ENCODE measurements at regions not wholly inside any gene's neighbourhood (a gene's known extent, or its start where the extent isn't known, plus 50 kb on each side); places are given as distances from the start of the nearest gene placed in this dataset.

DNA sequence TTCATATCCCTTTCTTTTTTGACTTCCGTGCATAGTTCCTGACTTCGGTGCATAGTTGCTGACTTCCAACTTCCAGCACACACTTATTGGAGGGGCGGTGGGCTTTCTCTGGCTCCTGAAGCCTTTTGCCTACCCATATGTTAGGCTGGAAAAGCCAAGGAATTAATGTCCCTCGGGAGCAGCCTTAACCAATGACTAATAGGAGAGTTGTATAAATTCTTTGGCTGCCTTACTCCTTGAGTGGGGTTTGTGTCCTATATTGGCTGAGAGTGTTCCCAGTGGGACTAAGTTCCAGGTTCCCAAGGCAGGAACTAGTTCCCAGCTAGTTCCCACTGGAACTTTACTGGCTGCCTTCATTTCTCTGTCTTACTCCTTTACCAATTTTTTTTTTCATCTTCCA lies 105.7 kb downstream of the ZNF326 start:
- WGBS, 10 experiments: 0 to 100% (median 76%) methylated on average over 1 to 4 of the region's 4 CpGs; no CpG with 5 or more reads in 1 of the 10 experiments
- H3K4me3 ChIP-seq: no peak overlapping the region
- in situ Hi-C loops (cut with MboI; ENCODE audit: low pct_unique_long_range_greater_than_20kb in 2 of 9, low sequenced_read_pairs in 9 of 9, unreplicated experiment in 9 of 9): loop anchor here in 7 of 9 experiments (25.0 kb wide), 3 partner anchors 612 to 1062 kb away; partner anchors contain the start of gene BARHL2 (in 1 of the 7)
- peaks cover 12 to 25% of the 10 kb centered on the region in 2 donors for H3K4me1 ChIP-seq (replicated peaks in 1 of 2)
- H3K27ac ChIP-seq: no peak overlapping the region
- no peak for ATAC-seq (replicated peaks in 6 of 8)

- in situ Hi-C loops (cut with MboI; ENCODE audit: low pct_unique_long_range_greater_than_20kb in 2 of 9, low sequenced_read_pairs in 9 of 9, unreplicated experiment in 9 of 9): no loop called here
- Histone ChIP-seq H3K4me1 (replicated peaks in 1 of 2) (no peaks in the 10 kb centered on the region), H3K4me3 (no peak overlapping the region), H3K27ac (no peak overlapping the region)
- WGBS, 10 experiments: 0 to 90% (median 75%) methylated on average over 1 to 3 of the region's 3 CpGs; no CpG with 5 or more reads in 2 of the 10 experiments
- no peak for ATAC-seq (replicated peaks in 6 of 8)
Observed at GRCh38 chr1:90092441-90092840, 97.5 kb downstream of the ZNF326 start.

Data from motor neuron (in vitro differentiated cells).